H7 (cell line): ENCODE measurements at regions not wholly inside any gene's neighbourhood (a gene's known extent, or its start where the extent isn't known, plus 50 kb on each side); places are given as distances from the start of the nearest gene placed in this dataset.
A peak's percentile ranks its signal among the peaks of the same experiment; 100 is the strongest.
"Not testable (repeated sequence)": the region's sequence is repeated elsewhere in the genome, so short reads cannot be mapped to it uniquely, and the experiment has no call there.

Source experiments
- DNase-seq: peaks from one replicate; pipeline ENCODE4 v3.0.0; 2012
- H3K27me3 ChIP-seq: 2 replicates; pipeline ENCODE4 v1.6.0; 2011; ENCODE audit warnings: mild to moderate bottlenecking, low read length; ENCODE audit not compliant: control insufficient read depth, insufficient read depth
- H3K36me3 ChIP-seq: replicated peaks from 2 replicates; pipeline ENCODE4 v1.5.1; 2011; ENCODE audit warnings: low read length; ENCODE audit not compliant: control insufficient read depth, insufficient read depth
- H3K4me3 ChIP-seq: 2 replicates; pipeline ENCODE4 v1.5.1; 2011; ENCODE audit warnings: low read depth, mild to moderate bottlenecking, control low read depth, low read length, moderate library complexity; ENCODE audit not compliant: insufficient read depth

- peak; percentile 38 for DNase-seq
- H3K27me3 ChIP-seq = no peaks in the 10 kb centered on the region
- no peaks in the 10 kb centered on the region for H3K36me3 ChIP-seq
- H3K4me3 ChIP-seq = no peak overlapping the region
These were observed 63.2 kb upstream of the SNX19 start for GRCh38 chr11:130979386-130979972.

DNA sequence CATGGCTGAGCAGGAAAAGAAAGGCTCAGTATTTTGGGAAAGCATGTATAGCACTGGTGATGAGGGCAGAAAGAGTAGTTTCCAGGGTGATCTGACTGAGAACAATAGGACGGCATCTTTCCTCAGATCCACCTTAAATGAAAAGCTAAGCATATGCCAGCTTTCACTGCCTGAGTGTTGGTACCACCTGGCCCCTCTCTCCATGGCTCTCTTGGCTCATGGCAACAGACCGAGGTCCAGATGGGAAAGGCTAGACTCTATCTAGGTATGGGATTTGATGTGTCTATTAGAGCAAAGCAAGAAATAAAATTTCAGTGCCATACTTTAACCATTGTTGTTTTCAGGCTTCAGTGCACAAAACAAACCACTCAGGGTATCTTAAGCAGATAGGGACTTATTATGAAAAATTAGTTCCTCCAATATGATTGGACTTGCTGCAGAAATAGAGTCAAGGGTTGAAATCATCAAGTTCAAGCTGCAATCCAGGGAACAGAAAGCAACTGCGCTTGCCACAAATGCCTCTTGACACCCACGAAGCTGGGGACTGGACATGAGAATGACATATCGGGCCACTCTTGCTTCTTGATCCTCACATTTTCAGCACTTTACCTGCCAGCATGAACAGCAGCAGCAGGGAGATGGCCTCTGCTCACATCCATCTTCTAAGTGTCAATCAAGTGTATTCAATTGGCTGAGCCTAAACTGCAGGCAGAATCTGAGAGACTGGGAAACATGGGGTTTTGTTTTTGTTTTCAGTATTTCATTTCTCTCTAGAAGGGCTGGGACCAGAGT is 64.0 kb upstream of the SNX19 start:
- DNase-seq = no peak
- Histone ChIP-seq H3K36me3 (no peaks in the 10 kb centered on the region), H3K4me3 (no peak overlapping the region), H3K27me3 (no peaks in the 10 kb centered on the region)

- not testable (repeated sequence) for H3K36me3 ChIP-seq, H3K27me3 ChIP-seq, H3K4me3 ChIP-seq, DNase-seq
These were observed 68.0 kb upstream of the SNX19 start for GRCh38 chr11:130984241-130984640.

DNA sequence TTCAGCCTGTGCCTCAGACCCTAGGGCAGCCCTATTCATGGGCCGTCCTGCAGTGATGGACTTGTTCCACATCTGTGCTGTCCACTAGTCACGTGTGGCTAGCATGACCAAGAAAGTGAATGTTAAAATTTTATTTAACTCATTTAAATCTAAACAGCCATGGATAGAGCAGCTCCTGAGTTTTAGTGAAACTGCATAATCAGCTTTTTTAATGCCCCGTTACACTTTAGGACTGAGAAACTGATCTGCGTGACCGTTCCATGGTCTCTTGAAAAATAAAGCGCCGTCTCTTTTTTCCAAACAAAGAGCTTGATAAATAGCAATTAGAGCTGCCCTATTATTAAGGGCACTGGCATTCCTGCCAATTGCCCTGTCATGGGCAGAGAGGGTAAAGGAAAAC is 76.5 kb upstream of the SNX19 start:
- H3K4me3 ChIP-seq = no peak overlapping the region
- no peaks in the 10 kb centered on the region for H3K36me3 ChIP-seq
- H3K27me3 ChIP-seq = no peaks in the 10 kb centered on the region
- no peak for DNase-seq

GRCh38 chr11:130994043-130994442 is 77.8 kb upstream of the SNX19 start:
- Histone ChIP-seq H3K36me3 (no peaks in the 10 kb centered on the region), H3K27me3 (no peaks in the 10 kb centered on the region), H3K4me3 (no peak overlapping the region)
- no peak for DNase-seq

DNA sequence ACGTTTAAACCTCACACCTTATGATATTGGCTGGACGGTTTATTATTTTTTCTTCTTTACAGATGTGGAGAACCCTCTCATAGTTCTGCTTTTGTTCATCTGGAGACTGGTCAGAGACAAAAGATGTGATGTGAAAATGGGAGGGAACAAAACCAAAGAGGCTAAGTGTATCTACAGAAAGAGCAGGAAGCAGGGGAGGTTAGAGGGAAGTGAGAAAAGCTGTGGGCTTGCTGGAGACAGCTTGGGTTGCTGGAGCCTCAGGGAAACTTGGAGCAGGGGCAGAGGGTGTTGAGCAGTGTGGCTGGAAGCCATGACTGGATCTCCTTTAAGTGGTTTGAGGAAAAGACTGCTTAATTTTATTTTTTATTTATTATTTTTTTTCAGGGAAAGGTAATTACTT is 79.0 kb upstream of the SNX19 start:
- no peak for DNase-seq
- no peaks in the 10 kb centered on the region for H3K36me3 ChIP-seq
- no peaks in the 10 kb centered on the region for H3K27me3 ChIP-seq
- H3K4me3 ChIP-seq = no peak overlapping the region

DNA sequence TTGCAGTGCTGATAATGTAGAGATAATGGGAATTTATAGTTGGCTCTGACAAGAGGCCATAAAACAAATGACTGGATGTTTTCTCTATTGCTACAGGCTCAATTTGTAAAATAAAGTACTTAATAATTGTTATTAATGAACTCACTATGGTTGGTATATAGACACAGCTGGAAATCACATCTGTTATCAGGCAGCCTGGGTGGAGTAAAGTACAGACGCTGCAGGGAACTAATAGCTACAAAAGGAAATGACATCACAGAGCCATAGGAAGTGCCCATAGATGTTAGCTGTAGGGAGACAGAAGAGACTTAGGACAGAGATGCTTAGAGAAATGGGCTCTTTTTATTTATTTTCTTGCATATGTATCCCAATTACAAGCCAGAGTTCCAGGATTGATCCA is 81.0 kb upstream of the SNX19 start:
- Histone ChIP-seq H3K36me3 (no peaks in the 10 kb centered on the region), H3K27me3 (no peaks in the 10 kb centered on the region), H3K4me3 (no peak overlapping the region)
- DNase-seq = no peak

- H3K27me3 ChIP-seq = no peaks in the 10 kb centered on the region
- H3K4me3 ChIP-seq = no peak overlapping the region
- H3K36me3 ChIP-seq = no peaks in the 10 kb centered on the region
- DNase-seq = no peak
These were observed 82.8 kb upstream of the SNX19 start for GRCh38 chr11:130999086-130999485.

GRCh38 chr11:130999992-131000770 is 83.9 kb upstream of the SNX19 start:
- Histone ChIP-seq H3K27me3 (no peaks in the 10 kb centered on the region), H3K4me3 (no peak overlapping the region), H3K36me3 (no peaks in the 10 kb centered on the region)
- DNase-seq = no peak

DNA sequence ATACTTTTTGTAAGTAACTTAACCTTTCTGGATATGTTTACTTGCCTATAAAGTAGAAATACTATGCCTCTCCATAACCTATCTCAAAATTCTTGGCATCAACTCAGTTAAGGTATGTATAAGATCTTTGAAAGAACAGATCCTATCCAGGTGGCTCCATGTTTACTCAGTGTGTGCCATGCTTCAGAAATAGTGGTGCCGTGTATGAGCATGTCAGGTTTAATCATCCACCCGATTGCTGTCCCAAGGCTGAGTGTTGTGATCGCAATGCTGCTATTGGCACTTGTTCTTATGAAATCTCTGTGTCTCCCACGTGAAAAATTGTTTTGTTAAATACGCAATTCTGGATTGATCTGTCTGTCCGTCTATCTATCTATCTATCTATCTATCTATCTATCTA is 85.9 kb upstream of the SNX19 start:
- Histone ChIP-seq H3K4me3 (no peak overlapping the region), H3K27me3 (no peaks in the 10 kb centered on the region), H3K36me3 (no peaks in the 10 kb centered on the region)
- DNase-seq = no peak

DNA sequence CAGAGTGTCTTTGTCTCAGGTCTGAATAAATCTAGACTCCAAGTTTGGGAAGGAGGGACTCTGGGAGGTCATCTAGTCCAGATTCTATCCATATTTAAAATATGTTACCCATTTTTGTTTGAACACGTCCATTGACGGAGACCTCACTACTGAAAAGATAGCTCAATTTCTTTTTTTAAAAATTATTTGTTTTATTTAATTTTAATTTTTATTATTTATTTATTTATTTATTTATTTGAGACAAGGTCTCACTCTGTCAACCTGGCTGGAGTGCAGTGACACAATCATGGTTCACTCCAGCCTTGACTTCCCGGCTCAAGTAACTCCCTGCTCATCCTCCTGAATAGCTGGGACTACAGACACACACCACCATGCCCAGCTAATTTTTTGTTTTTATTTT is 89.5 kb upstream of the SNX19 start:
- H3K36me3 ChIP-seq = no peaks in the 10 kb centered on the region
- no peaks in the 10 kb centered on the region for H3K27me3 ChIP-seq
- DNase-seq = no peak
- H3K4me3 ChIP-seq = no peak overlapping the region

GRCh38 chr11:131025020-131025419 is 108.7 kb upstream of the SNX19 start:
- H3K27me3 ChIP-seq = no peaks in the 10 kb centered on the region
- H3K4me3 ChIP-seq = no peak overlapping the region
- no peaks in the 10 kb centered on the region for H3K36me3 ChIP-seq
- peak; percentile 52 for DNase-seq

- DNase-seq = no peak
- Histone ChIP-seq H3K4me3 (no peak overlapping the region), H3K36me3 (no peaks in the 10 kb centered on the region), H3K27me3 (no peaks in the 10 kb centered on the region)
These were observed 109.3 kb upstream of the SNX19 start for GRCh38 chr11:131025421-131026125.

GRCh38 chr11:131027491-131027890 is 111.2 kb upstream of the SNX19 start:
- DNase-seq = no peak
- H3K4me3 ChIP-seq = no peak overlapping the region
- no peaks in the 10 kb centered on the region for H3K36me3 ChIP-seq
- no peaks in the 10 kb centered on the region for H3K27me3 ChIP-seq
